Esophagus squamous epithelium (tissue), 5 donors: ENCODE measurements at regions not wholly inside any gene's neighbourhood (a gene's known extent, or its start where the extent isn't known, plus 50 kb on each side); places are given as distances from the start of the nearest gene placed in this dataset.

ENCODE experiments used
- DNase-seq: peaks from one replicate; lab custom pipeline; 2025; lab: John Stamatoyannopoulos, UW
- H3K27ac ChIP-seq, 4 donors: fragments of 200-600 bp; sonication (generic); one replicate each; pipeline ENCODE4 v1.5.1; 2016 to 2019; ENCODE audit warnings: mild to moderate bottlenecking in 1 of 4
- H3K27me3 ChIP-seq, 4 donors: fragments of 200-600 bp; sonication (generic); 1 replicate in 3 of 4; 2 replicates in 1 of 4; pipeline versions ENCODE4 v1.5.1 to v1.6.0; 2017 to 2021; ENCODE audit warnings: antibody characterized with exemption in 1 of 4
- H3K36me3 ChIP-seq, 3 donors: fragments of 200-600 bp; sonication (generic); one replicate each; pipeline ENCODE4 v1.5.1; 2016 to 2019
- H3K4me1 ChIP-seq, 3 donors: fragments of 200-600 bp; sonication (generic); one replicate each; pipeline ENCODE4 v1.5.1; 2017 to 2019
- H3K4me3 ChIP-seq, 4 donors: fragments of 200-600 bp; sonication (generic); 1 replicate in 3 of 4; 2 replicates in 1 of 4; pipeline ENCODE4 v1.5.1; 2016 to 2019; ENCODE audit warnings: mild to moderate bottlenecking in 2 of 4, moderate library complexity in 1 of 4
- H3K9me3 ChIP-seq, 3 donors: fragments of 200-600 bp; sonication (generic); one replicate each; pipeline ENCODE4 v1.5.1; 2016 to 2019
- POLR2A ChIP-seq, 4 donors: fragments of 450-650 bp; IDR thresholded peaks; one replicate each; pipeline ENCODE4 v1.6.1; 2017; ENCODE audit warnings: antibody characterized with exemption in 4 of 4, mild to moderate bottlenecking in 4 of 4, moderate library complexity in 3 of 4
- WGBS, 2 donors: methylation state at CpG; one replicate each; pipeline ENCODE4 v1.1.5; 2018; 5-methylcytosine and 5-hydroxymethylcytosine counted together
- intact Hi-C: fragments of 100-400 bp; cut with DNase I; formaldehyde crosslinking; loops from one replicate; pipeline ENCODE4 v1.15.0; 2022
- TF ChIP-seq, protein P1 (sequence below), 6 experiments: fragments of 450-650 bp in 4 of 6; fragments of 200-600 bp in 2 of 6; sonication (generic) in 2 of 6; IDR thresholded peaks; one replicate each; pipeline ENCODE4 v1.5.1; 2016 to 2019; ENCODE audit warnings: antibody characterized with exemption in 6 of 6, mild to moderate bottlenecking in 4 of 6, moderate library complexity in 4 of 6
- donor health status: DM: yes; HTN: yes; CAD: no.

DNA sequence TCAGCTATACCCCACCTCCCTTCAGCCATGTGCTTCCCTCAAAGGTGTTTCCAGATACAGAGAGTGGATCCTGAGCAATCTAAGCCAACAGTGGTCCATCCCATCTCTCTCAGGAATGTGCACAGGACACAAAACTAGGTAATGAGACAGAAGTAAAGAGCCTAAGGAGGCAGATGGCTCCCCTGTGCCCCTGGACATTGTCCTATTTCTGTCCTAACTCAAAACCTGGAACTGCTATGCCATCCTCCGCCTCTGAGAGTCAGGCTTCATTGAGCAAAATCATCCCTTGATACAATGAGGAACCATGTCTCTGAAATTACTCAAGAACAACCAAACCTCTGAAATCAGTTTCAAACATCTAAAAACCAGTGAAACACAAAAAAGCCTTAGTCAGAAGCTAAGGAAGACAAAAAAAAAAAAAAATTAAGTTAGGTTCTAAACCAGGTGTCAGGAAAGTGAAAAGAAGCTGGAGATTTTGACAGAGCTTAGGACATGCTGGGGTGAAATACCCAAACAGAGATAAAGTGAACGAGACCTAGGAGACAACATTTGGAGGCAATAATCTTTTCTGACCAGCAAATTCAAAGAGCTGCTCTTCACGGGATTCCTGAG is 200.3 kb upstream of the PLEKHG7 start:
- no peaks in the 10 kb centered on the region for H3K9me3 ChIP-seq
- no peaks in the 10 kb centered on the region for H3K27me3 ChIP-seq
- intact Hi-C loops = no loop called here
- H3K4me3 ChIP-seq = no peak overlapping the region
- TF ChIP-seq, protein P1, sequence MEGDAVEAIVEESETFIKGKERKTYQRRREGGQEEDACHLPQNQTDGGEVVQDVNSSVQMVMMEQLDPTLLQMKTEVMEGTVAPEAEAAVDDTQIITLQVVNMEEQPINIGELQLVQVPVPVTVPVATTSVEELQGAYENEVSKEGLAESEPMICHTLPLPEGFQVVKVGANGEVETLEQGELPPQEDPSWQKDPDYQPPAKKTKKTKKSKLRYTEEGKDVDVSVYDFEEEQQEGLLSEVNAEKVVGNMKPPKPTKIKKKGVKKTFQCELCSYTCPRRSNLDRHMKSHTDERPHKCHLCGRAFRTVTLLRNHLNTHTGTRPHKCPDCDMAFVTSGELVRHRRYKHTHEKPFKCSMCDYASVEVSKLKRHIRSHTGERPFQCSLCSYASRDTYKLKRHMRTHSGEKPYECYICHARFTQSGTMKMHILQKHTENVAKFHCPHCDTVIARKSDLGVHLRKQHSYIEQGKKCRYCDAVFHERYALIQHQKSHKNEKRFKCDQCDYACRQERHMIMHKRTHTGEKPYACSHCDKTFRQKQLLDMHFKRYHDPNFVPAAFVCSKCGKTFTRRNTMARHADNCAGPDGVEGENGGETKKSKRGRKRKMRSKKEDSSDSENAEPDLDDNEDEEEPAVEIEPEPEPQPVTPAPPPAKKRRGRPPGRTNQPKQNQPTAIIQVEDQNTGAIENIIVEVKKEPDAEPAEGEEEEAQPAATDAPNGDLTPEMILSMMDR (IDR thresholded peaks at IDR 0.05) = peak in 4 of 6 experiments; percentile 13 to 37 (median 25)
- TF ChIP-seq POLR2A (IDR thresholded peaks at IDR 0.05) = no peak
- 72 to 84% methylated on average over 3 of the region's 3 CpGs for WGBS, 2 donors
- H3K27ac ChIP-seq = peak overlapping the region in 3 of 4 donors; percentile 71 to 84 (median 71)
- H3K4me1 ChIP-seq = peaks cover 18 to 48% (median 37%) of the 10 kb centered on the region in 3 donors
- DNase-seq = no peak
- H3K36me3 ChIP-seq = no peaks in the 10 kb centered on the region

DNA sequence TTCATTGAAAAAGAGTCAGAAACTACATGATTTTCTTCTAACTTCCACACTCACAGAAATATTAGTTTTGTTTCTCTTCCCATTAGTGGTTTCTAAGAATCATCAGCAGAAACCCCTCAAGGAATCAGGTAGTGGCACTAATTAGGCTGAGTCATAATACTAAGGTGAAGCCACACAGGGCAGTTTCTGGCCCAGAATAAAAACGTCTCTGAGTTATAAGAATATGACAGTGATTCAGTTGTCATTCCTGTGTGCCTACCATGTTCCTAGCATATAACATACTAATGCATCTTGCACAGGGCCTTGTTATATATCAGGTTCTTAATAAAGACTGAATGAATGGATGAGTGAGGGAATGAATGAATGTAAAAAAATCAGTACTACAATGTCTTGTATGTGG is 206.0 kb upstream of the PLEKHG7 start:
- Histone ChIP-seq H3K36me3 (no peaks in the 10 kb centered on the region), H3K27me3 (no peaks in the 10 kb centered on the region), H3K4me3 (no peak overlapping the region), H3K27ac (no peak overlapping the region), H3K9me3 (no peaks in the 10 kb centered on the region), H3K4me1 (no peaks in the 10 kb centered on the region)
- TF ChIP-seq POLR2A (IDR thresholded peaks at IDR 0.05) = no peak
- TF ChIP-seq, protein P1 (IDR thresholded peaks at IDR 0.05) = no peak
- no peak for DNase-seq
- 8 to 50% methylated on average over 1 of the region's 1 CpG for WGBS, 2 donors
- intact Hi-C loops = no loop called here

DNA sequence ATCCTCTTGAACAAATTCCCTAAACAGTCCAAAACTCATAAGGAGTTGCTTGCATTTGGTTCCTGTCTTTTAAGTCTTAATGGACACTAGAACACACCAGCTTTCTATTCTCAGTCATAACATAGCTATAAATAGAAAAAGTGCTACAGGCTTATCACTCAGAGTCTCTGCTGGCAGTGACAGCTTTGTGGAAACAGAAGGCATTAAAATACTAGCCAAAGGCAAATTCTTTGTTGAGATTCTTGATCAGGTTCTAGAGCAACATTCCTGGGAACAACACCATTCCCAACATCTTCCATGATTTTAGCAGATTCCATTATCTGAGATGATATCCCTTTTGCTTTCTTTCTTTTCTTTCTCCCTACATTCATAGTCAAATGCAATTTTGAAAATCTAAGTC is 207.7 kb upstream of the PLEKHG7 start:
- no peak overlapping the region for H3K4me3 ChIP-seq
- no peaks in the 10 kb centered on the region for H3K9me3 ChIP-seq
- intact Hi-C loops = no loop called here
- no peaks in the 10 kb centered on the region for H3K27me3 ChIP-seq
- H3K27ac ChIP-seq = no peak overlapping the region
- no peak for DNase-seq
- TF ChIP-seq, protein P1 (IDR thresholded peaks at IDR 0.05) = no peak
- TF ChIP-seq POLR2A (IDR thresholded peaks at IDR 0.05) = no peak
- no peaks in the 10 kb centered on the region for H3K4me1 ChIP-seq
- no peaks in the 10 kb centered on the region for H3K36me3 ChIP-seq

DNA sequence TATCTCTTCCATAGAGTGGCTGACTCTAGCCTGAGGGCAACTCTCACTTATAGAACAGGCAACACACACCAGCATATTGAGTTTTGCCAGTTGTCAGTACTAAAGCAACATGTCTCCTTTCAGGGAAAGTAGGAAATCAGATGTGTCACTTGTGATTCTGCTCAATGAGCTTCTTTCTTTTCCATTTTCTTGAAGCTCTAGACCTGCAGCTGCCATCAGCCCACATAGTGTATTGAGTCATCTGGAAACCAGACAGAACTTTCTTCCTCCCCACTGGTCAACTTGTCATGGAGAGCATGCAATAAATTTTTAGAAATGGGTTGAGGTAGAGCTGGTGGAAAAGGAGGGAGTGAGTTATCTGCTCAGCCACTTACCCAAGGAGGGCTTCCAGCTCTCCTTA is 209.0 kb upstream of the PLEKHG7 start:
- TF ChIP-seq, protein P1 (IDR thresholded peaks at IDR 0.05) = no peak
- TF ChIP-seq POLR2A (IDR thresholded peaks at IDR 0.05) = no peak
- Histone ChIP-seq H3K27ac (no peak overlapping the region), H3K4me3 (no peak overlapping the region), H3K4me1 (no peaks in the 10 kb centered on the region), H3K36me3 (no peaks in the 10 kb centered on the region), H3K27me3 (no peaks in the 10 kb centered on the region), H3K9me3 (no peaks in the 10 kb centered on the region)
- intact Hi-C loops = no loop called here
- no peak for DNase-seq

DNA sequence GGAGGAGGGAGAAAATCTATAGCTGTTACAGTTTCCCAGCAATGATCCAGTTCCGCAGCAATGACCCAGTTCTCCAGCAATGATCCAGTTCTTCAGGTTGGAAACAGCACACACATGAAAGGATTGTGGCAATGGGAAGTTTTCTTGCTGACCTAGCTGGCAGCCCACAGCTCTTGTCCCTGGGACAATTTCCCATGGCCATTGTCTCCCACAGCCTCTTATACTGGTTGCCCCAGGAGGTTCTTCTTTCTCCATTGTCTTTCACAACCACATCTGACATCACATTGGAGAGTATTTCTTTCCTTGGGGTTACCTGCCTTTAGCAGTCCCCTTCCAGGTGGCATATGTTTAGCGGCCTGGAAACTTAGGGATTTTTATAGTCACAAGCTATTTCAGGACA is 209.8 kb upstream of the PLEKHG7 start:
- TF ChIP-seq POLR2A (IDR thresholded peaks at IDR 0.05) = no peak
- no peak overlapping the region for H3K27ac ChIP-seq
- H3K36me3 ChIP-seq = no peaks in the 10 kb centered on the region
- DNase-seq = no peak
- no peaks in the 10 kb centered on the region for H3K27me3 ChIP-seq
- no peak overlapping the region for H3K4me3 ChIP-seq
- 80 to 95% methylated on average over 1 to 2 of the region's 2 CpGs for WGBS, 2 donors
- no peaks in the 10 kb centered on the region for H3K4me1 ChIP-seq
- intact Hi-C loops = no loop called here
- H3K9me3 ChIP-seq = no peaks in the 10 kb centered on the region

DNA sequence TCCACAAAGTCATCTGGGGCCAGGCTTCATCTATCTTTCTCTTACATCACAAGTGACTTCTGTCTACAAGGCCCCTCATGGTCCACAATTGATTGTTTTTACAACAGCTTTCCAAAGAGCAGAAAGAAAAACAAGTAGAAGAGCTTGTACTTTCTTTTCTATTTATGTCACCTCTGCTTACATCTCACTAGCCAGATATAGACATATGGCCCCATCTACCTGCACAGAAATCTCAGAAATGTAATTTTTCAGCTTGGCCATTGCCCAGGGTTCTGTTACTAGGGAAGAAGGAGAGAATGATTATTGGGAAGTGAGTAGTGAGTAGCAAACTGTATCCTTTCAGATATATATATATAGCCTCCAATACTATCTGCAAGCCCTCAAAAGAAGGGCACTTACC is 210.5 kb upstream of the PLEKHG7 start:
- Histone ChIP-seq H3K9me3 (no peaks in the 10 kb centered on the region), H3K4me1 (no peaks in the 10 kb centered on the region), H3K27ac (no peak overlapping the region), H3K4me3 (no peak overlapping the region), H3K27me3 (no peaks in the 10 kb centered on the region), H3K36me3 (no peaks in the 10 kb centered on the region)
- TF ChIP-seq POLR2A (IDR thresholded peaks at IDR 0.05) = no peak
- TF ChIP-seq, protein P1 (IDR thresholded peaks at IDR 0.05) = no peak
- intact Hi-C loops = no loop called here
- no peak for DNase-seq
